HG02623 (cell line): ENCODE measurements at regions not wholly inside any gene's neighbourhood (a gene's known extent, or its start where the extent isn't known, plus 50 kb on each side); places are given as distances from the start of the nearest gene placed in this dataset.

Experiments
- ATAC-seq: cut with Tn5 transposase; IDR thresholded peaks from one replicate; pipeline ENCODE4 v1.9.1; 2021; ENCODE audit warnings: moderate library complexity; ENCODE audit not compliant: unreplicated experiment

GRCh38 chr1:65486613-65487012, 66.1 kb downstream of the LEPR start:
- no peak for ATAC-seq

- no peak for ATAC-seq
Measured at GRCh38 chr1:65489481-65489880, 69.0 kb downstream of the LEPR start.

GRCh38 chr1:65490231-65491009, 70.0 kb downstream of the LEPR start:
- ATAC-seq: no peak

- no peak for ATAC-seq
Measured at GRCh38 chr1:65491472-65491871, 71.0 kb downstream of the LEPR start.

GRCh38 chr1:65493802-65494201, 73.3 kb downstream of the LEPR start:
- no peak for ATAC-seq

GRCh38 chr1:65494671-65495070, 74.2 kb downstream of the LEPR start:
- no peak for ATAC-seq

GRCh38 chr1:65495137-65495536, 74.7 kb downstream of the LEPR start:
- ATAC-seq: no peak

GRCh38 chr1:65497256-65497830, 76.9 kb downstream of the LEPR start:
- no peak for ATAC-seq

GRCh38 chr1:65503427-65503826, 83.0 kb downstream of the LEPR start:
- ATAC-seq: no peak

- no peak for ATAC-seq
Measured at GRCh38 chr1:65504263-65504662, 83.8 kb downstream of the LEPR start.

- ATAC-seq: no peak
Measured at GRCh38 chr1:65505547-65506300, 85.3 kb downstream of the LEPR start.

- ATAC-seq: no peak
Measured at GRCh38 chr1:65508051-65508450, 87.6 kb downstream of the LEPR start.

- ATAC-seq: no peak
Measured at GRCh38 chr1:65509912-65510680, 89.6 kb downstream of the LEPR start.

GRCh38 chr1:65510961-65511360, 90.5 kb downstream of the LEPR start:
- no peak for ATAC-seq

GRCh38 chr1:65512383-65512782, 91.9 kb downstream of the LEPR start:
- ATAC-seq: no peak

GRCh38 chr1:65512967-65513780, 92.7 kb downstream of the LEPR start:
- ATAC-seq: no peak

GRCh38 chr1:65514041-65514440, 93.6 kb downstream of the LEPR start:
- ATAC-seq: no peak

GRCh38 chr1:65524931-65525265, 104.4 kb downstream of the LEPR start:
- ATAC-seq: no peak

GRCh38 chr1:65525266-65526048, 105.0 kb downstream of the LEPR start:
- ATAC-seq: no peak

- no peak for ATAC-seq
Measured at GRCh38 chr1:65526049-65526556, 105.6 kb downstream of the LEPR start.
